HL-60 (cell line): ENCODE measurements at regions not wholly inside any gene's neighbourhood (a gene's known extent, or its start where the extent isn't known, plus 50 kb on each side); places are given as distances from the start of the nearest gene placed in this dataset.

ENCODE experiments used
- DNase-seq, 2 experiments: peaks; one replicate each; pipeline ENCODE4 v3.0.0-alpha.2; 2010 to 2020; ENCODE audit warnings: low read depth in 1 of 2, low spot score in 1 of 2
- H3K27ac ChIP-seq: fragments of 250-450 bp; sonication (Bioruptor Pico); replicated peaks from 2 replicates; pipeline ENCODE4 v1.5.1; 2020; ENCODE audit warnings: mild to moderate bottlenecking, moderate library complexity
- H3K27me3 ChIP-seq: fragments of 250-450 bp; sonication (Bioruptor Pico); 2 replicates; pipeline ENCODE4 v1.5.1; 2021; ENCODE audit warnings: mild to moderate bottlenecking, moderate library complexity; ENCODE audit not compliant: insufficient read depth, poor library complexity, severe bottlenecking
- H3K4me3 ChIP-seq: replicated peaks from 2 replicates; pipeline ENCODE4 v1.5.1; 2011; ENCODE audit warnings: mild to moderate bottlenecking, control low read depth, low read length; ENCODE audit not compliant: insufficient read depth
- GABPA ChIP-seq: IDR thresholded peaks from 2 replicates; pipeline ENCODE4 v1.6.1; 2012; ENCODE audit warnings: low read depth
- POLR2AphosphoS5 ChIP-seq: IDR thresholded peaks from 2 replicates; pipeline ENCODE4 v1.6.1; 2012; ENCODE audit warnings: low read depth
- SPI1 ChIP-seq: IDR thresholded peaks from 2 replicates; pipeline ENCODE4 v1.6.1; 2012; ENCODE audit warnings: low read depth, mild to moderate bottlenecking, borderline replicate concordance
- TF ChIP-seq, protein P1 (sequence below): IDR thresholded peaks from 2 replicates; pipeline ENCODE4 v1.6.1; 2012; ENCODE audit warnings: low read depth; ENCODE audit not compliant: insufficient replicate concordance
- TF ChIP-seq, protein P2 (sequence below): IDR thresholded peaks from one replicate; pipeline ENCODE4 v1.5.1; 2011; ENCODE audit warnings: low read length, control low read depth, inconsistent platforms; ENCODE audit not compliant: insufficient read depth

DNA sequence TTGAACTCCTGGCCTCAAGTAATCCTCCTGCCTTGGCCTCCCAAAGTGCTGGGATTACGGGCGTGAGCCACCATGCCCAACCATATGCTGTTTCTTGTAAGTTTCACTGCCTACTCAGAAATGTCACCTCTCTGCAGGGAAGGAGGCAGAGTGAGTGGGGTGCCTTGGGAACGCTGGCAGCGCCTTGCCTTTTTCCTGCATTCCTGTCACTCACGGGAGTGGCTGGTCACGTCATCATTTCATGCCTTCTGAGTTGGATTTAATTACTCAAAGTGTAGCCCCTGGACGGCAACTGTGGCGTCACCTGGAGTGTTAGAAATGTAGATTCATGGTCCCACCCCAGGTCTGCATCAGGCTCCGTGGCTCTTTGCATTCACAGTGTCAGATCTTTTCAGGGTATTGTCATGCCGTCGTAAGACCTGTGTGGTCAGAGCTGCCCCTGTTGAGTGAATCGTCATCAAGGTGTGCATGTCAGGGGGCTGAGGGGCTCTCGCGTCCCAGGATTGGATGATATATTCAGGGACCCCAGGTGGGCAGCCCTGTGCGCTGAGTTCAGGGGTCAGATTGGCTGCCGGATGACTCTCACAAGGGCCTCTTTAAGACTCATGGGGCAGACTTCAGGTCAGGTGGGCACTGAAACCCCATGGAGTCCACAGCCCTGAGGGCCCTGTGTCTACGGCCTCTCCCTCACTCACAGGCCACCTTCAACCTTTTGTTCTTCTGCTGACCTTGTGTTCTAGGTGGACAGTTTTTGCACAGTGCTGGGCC lies 65.9 kb upstream of the KLHL25 start:
- no peak for TF ChIP-seq GABPA

DNA sequence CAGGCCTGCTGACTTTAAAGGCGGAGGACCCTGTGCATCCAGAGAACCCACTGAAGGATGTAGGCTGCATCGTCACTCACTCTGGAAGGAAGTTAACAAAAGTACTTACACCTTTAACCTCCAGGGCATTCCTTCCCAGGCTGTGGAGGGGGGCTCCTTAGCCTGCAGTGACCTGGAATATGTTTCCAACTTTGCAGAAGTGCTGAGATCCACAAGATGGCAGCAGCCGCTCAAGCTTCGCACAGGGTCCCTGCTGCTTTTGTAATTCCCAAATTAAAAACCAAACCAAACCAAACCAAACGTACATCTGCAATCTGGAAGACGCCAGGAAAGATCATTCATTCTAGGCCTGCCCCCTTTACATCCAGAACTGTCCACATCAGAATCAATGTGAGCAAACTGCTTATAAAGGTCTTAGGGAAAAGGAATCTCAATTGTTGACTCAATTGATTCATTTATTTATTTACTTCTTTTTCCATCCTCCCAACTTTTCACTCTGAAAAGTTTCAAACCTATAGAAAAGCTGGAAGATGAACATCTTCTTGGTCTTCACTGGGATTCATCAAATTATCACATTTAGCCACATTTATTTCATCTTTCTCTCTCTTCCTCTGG lies 70.5 kb upstream of the KLHL25 start:
- H3K27ac ChIP-seq = no peak overlapping the region
- no peak for TF ChIP-seq SPI1
- TF ChIP-seq, protein P1, sequence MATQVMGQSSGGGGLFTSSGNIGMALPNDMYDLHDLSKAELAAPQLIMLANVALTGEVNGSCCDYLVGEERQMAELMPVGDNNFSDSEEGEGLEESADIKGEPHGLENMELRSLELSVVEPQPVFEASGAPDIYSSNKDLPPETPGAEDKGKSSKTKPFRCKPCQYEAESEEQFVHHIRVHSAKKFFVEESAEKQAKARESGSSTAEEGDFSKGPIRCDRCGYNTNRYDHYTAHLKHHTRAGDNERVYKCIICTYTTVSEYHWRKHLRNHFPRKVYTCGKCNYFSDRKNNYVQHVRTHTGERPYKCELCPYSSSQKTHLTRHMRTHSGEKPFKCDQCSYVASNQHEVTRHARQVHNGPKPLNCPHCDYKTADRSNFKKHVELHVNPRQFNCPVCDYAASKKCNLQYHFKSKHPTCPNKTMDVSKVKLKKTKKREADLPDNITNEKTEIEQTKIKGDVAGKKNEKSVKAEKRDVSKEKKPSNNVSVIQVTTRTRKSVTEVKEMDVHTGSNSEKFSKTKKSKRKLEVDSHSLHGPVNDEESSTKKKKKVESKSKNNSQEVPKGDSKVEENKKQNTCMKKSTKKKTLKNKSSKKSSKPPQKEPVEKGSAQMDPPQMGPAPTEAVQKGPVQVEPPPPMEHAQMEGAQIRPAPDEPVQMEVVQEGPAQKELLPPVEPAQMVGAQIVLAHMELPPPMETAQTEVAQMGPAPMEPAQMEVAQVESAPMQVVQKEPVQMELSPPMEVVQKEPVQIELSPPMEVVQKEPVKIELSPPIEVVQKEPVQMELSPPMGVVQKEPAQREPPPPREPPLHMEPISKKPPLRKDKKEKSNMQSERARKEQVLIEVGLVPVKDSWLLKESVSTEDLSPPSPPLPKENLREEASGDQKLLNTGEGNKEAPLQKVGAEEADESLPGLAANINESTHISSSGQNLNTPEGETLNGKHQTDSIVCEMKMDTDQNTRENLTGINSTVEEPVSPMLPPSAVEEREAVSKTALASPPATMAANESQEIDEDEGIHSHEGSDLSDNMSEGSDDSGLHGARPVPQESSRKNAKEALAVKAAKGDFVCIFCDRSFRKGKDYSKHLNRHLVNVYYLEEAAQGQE = no peak
- TF ChIP-seq GABPA = no peak
- TF ChIP-seq, protein P2, sequence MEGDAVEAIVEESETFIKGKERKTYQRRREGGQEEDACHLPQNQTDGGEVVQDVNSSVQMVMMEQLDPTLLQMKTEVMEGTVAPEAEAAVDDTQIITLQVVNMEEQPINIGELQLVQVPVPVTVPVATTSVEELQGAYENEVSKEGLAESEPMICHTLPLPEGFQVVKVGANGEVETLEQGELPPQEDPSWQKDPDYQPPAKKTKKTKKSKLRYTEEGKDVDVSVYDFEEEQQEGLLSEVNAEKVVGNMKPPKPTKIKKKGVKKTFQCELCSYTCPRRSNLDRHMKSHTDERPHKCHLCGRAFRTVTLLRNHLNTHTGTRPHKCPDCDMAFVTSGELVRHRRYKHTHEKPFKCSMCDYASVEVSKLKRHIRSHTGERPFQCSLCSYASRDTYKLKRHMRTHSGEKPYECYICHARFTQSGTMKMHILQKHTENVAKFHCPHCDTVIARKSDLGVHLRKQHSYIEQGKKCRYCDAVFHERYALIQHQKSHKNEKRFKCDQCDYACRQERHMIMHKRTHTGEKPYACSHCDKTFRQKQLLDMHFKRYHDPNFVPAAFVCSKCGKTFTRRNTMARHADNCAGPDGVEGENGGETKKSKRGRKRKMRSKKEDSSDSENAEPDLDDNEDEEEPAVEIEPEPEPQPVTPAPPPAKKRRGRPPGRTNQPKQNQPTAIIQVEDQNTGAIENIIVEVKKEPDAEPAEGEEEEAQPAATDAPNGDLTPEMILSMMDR = peak; percentile 19
- H3K4me3 ChIP-seq = no peak overlapping the region
- no peaks in the 10 kb centered on the region for H3K27me3 ChIP-seq
- DNase-seq = peak in 1 of 2 experiments; percentile 14

More for the DNA sequence above, 65.9 kb upstream of the KLHL25 start:
- Histone ChIP-seq H3K4me3 (no peak overlapping the region), H3K27me3 (peaks cover 3% of the 10 kb centered on the region), H3K27ac (no peak overlapping the region)
- DNase-seq = no peak

DNA sequence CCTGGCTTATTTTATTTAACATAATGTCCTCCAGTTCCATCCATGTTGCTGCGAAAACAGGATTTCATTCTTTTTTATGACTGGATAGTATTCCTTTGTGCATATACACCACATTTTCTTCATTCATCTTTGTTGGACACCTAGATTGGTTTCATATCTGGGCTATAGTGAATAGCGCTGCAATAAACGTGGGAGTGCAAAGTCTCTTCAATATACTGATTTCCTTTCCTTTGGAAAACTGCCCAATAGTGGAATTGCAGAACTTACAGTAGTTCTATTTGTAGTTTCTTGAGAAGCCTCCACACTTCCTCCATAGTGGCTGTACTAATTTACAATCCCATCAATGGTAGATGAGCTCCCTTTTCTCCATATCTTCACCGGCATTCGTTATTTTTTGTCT lies 72.5 kb upstream of the KLHL25 start:
- DNase-seq = no peak
- no peak overlapping the region for H3K27ac ChIP-seq
- TF ChIP-seq, protein P2 = no peak
- TF ChIP-seq, protein P1 = no peak
- TF ChIP-seq SPI1 (no peak), GABPA (no peak), POLR2AphosphoS5 (no peak)
- no peak overlapping the region for H3K4me3 ChIP-seq
- no peaks in the 10 kb centered on the region for H3K27me3 ChIP-seq

DNA sequence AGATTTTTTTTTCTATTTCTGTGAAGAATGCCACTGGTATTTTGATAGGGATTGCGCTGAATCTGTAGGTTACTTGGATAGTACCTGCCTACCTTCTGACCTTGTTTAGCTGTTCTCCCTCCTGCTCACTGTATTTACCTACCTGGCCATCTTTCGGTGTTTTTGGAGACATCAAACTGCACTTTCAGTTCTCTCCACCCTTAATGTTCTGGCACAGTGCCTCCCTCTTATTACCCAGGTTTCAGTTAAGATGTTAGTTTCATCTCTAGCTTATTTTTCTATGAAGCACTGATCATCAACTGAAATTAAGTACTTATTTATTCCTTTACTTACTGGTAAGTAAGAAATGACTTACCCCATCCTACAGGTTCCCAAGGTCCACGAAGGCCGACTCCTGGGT lies 74.4 kb upstream of the KLHL25 start:
- no peak for DNase-seq
- TF ChIP-seq, protein P2 = no peak
- TF ChIP-seq SPI1 (no peak), GABPA (no peak), POLR2AphosphoS5 (no peak)
- TF ChIP-seq, protein P1 = no peak
- Histone ChIP-seq H3K4me3 (no peak overlapping the region), H3K27me3 (no peaks in the 10 kb centered on the region), H3K27ac (no peak overlapping the region)
